Thyroid gland (tissue), 4 donors: ENCODE measurements at regions not wholly inside any gene's neighbourhood (a gene's known extent, or its start where the extent isn't known, plus 50 kb on each side); places are given as distances from the start of the nearest gene placed in this dataset.

ENCODE experiments used
- CTCF ChIP-seq, 6 experiments: fragments of 200-600 bp in 3 of 6; fragments of 450-650 bp in 3 of 6; sonication (generic) in 3 of 6; IDR thresholded peaks; one replicate each; pipeline ENCODE4 v1.5.1; 2016 to 2019; ENCODE audit warnings: antibody characterized with exemption in 6 of 6, mild to moderate bottlenecking in 2 of 6, inconsistent platforms in 1 of 6, moderate library complexity in 1 of 6
- POLR2A ChIP-seq, 2 donors: fragments of 450-650 bp; IDR thresholded peaks; one replicate each; pipeline ENCODE4 v1.6.1; 2017; ENCODE audit warnings: antibody characterized with exemption in 2 of 2, mild to moderate bottlenecking in 2 of 2, moderate library complexity in 1 of 2

- TF ChIP-seq CTCF (IDR thresholded peaks at IDR 0.05) = no peak
- TF ChIP-seq POLR2A (IDR thresholded peaks at IDR 0.05) = no peak
Measured at GRCh38 chr1:66443793-66444192, 90.2 kb upstream of the SGIP1 start.
